HL-60 (cell line): ENCODE measurements at regions not wholly inside any gene's neighbourhood (a gene's known extent, or its start where the extent isn't known, plus 50 kb on each side); places are given as distances from the start of the nearest gene placed in this dataset.

Experiments used
- DNase-seq, 2 experiments: peaks; one replicate each; pipeline ENCODE4 v3.0.0-alpha.2; 2010 to 2020; ENCODE audit warnings: low read depth in 1 of 2, low spot score in 1 of 2
- H3K27ac ChIP-seq: fragments of 250-450 bp; sonication (Bioruptor Pico); replicated peaks from 2 replicates; pipeline ENCODE4 v1.5.1; 2020; ENCODE audit warnings: mild to moderate bottlenecking, moderate library complexity
- H3K27me3 ChIP-seq: fragments of 250-450 bp; sonication (Bioruptor Pico); 2 replicates; pipeline ENCODE4 v1.5.1; 2021; ENCODE audit warnings: mild to moderate bottlenecking, moderate library complexity; ENCODE audit not compliant: insufficient read depth, poor library complexity, severe bottlenecking
- H3K4me3 ChIP-seq: replicated peaks from 2 replicates; pipeline ENCODE4 v1.5.1; 2011; ENCODE audit warnings: mild to moderate bottlenecking, control low read depth, low read length; ENCODE audit not compliant: insufficient read depth
- GABPA ChIP-seq: IDR thresholded peaks from 2 replicates; pipeline ENCODE4 v1.6.1; 2012; ENCODE audit warnings: low read depth
- POLR2AphosphoS5 ChIP-seq: IDR thresholded peaks from 2 replicates; pipeline ENCODE4 v1.6.1; 2012; ENCODE audit warnings: low read depth
- SPI1 ChIP-seq: IDR thresholded peaks from 2 replicates; pipeline ENCODE4 v1.6.1; 2012; ENCODE audit warnings: low read depth, mild to moderate bottlenecking, borderline replicate concordance
- TF ChIP-seq, protein P1 (sequence below): IDR thresholded peaks from one replicate; pipeline ENCODE4 v1.5.1; 2011; ENCODE audit warnings: low read length, control low read depth, inconsistent platforms; ENCODE audit not compliant: insufficient read depth
- TF ChIP-seq, protein P2 (sequence below): IDR thresholded peaks from 2 replicates; pipeline ENCODE4 v1.6.1; 2012; ENCODE audit warnings: low read depth; ENCODE audit not compliant: insufficient replicate concordance

DNA sequence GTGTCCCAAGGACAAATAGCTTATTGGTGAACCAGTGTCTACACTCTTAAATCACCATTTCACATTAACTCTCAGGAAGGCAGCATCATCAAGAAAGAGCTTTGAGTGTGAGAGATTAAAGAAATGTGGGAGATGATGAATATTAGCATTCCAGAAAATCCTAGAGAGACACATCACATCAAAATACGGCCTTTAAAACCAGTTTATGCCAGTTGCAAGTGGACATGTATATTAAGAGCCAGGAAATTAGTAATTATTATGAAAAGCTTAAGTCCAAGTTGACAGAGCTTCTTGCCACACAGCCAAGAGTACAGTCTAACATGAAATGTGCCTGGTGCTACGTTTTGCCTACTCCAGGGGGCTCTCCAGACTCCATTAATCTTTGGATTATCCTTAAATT, 503.0 kb upstream of the BOD1L1 start:
- DNase-seq = no peak
- TF ChIP-seq, protein P1, sequence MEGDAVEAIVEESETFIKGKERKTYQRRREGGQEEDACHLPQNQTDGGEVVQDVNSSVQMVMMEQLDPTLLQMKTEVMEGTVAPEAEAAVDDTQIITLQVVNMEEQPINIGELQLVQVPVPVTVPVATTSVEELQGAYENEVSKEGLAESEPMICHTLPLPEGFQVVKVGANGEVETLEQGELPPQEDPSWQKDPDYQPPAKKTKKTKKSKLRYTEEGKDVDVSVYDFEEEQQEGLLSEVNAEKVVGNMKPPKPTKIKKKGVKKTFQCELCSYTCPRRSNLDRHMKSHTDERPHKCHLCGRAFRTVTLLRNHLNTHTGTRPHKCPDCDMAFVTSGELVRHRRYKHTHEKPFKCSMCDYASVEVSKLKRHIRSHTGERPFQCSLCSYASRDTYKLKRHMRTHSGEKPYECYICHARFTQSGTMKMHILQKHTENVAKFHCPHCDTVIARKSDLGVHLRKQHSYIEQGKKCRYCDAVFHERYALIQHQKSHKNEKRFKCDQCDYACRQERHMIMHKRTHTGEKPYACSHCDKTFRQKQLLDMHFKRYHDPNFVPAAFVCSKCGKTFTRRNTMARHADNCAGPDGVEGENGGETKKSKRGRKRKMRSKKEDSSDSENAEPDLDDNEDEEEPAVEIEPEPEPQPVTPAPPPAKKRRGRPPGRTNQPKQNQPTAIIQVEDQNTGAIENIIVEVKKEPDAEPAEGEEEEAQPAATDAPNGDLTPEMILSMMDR = no peak
- TF ChIP-seq SPI1 (no peak), POLR2AphosphoS5 (no peak), GABPA (no peak)
- TF ChIP-seq, protein P2, sequence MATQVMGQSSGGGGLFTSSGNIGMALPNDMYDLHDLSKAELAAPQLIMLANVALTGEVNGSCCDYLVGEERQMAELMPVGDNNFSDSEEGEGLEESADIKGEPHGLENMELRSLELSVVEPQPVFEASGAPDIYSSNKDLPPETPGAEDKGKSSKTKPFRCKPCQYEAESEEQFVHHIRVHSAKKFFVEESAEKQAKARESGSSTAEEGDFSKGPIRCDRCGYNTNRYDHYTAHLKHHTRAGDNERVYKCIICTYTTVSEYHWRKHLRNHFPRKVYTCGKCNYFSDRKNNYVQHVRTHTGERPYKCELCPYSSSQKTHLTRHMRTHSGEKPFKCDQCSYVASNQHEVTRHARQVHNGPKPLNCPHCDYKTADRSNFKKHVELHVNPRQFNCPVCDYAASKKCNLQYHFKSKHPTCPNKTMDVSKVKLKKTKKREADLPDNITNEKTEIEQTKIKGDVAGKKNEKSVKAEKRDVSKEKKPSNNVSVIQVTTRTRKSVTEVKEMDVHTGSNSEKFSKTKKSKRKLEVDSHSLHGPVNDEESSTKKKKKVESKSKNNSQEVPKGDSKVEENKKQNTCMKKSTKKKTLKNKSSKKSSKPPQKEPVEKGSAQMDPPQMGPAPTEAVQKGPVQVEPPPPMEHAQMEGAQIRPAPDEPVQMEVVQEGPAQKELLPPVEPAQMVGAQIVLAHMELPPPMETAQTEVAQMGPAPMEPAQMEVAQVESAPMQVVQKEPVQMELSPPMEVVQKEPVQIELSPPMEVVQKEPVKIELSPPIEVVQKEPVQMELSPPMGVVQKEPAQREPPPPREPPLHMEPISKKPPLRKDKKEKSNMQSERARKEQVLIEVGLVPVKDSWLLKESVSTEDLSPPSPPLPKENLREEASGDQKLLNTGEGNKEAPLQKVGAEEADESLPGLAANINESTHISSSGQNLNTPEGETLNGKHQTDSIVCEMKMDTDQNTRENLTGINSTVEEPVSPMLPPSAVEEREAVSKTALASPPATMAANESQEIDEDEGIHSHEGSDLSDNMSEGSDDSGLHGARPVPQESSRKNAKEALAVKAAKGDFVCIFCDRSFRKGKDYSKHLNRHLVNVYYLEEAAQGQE = no peak
- Histone ChIP-seq H3K27ac (no peak overlapping the region), H3K4me3 (no peak overlapping the region), H3K27me3 (no peaks in the 10 kb centered on the region)

DNA sequence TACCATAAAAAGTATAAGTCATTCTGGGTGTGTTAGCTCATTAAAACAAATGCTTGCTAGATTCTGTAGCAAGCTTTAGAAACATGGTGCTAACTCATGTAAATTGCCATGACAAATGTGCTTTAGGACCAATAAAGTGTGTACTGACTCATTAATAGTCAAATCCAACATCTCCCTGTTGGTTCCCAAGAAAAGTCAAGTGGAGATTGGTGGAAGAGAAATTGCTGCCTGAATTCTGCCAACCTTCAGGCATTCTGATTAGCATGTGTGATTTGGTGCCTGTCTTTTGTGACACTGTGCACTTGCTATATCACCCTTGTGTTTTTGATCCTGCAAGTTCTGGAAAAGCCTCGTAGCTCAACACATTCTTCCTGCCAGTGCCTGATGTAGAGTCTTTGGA, 503.8 kb upstream of the BOD1L1 start:
- Histone ChIP-seq H3K27me3 (no peaks in the 10 kb centered on the region), H3K27ac (no peak overlapping the region), H3K4me3 (no peak overlapping the region)
- TF ChIP-seq GABPA = no peak
- TF ChIP-seq, protein P2 = no peak
- TF ChIP-seq SPI1 = no peak
- no peak for TF ChIP-seq POLR2AphosphoS5
- no peak for DNase-seq

DNA sequence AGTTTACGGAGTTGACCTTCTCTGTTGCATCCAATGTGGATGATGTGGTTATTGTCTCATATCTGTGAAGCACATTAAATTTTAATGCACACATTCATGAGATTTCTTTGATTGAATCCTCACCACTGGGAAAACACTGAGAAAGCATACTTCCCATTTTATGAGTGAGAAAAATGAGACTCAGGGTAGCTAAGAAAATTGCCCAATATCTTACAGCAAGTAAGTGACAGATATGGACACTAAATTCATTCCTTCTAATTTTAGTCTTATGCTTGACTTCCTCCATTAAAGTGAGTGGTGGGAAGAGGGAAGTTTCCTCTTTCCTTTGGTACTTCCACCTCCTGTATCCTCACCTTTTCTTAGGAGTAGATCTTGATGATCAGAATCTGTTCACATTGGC, 504.8 kb upstream of the BOD1L1 start:
- Histone ChIP-seq H3K27me3 (no peaks in the 10 kb centered on the region), H3K27ac (no peak overlapping the region), H3K4me3 (no peak overlapping the region)
- TF ChIP-seq, protein P2 = no peak
- TF ChIP-seq POLR2AphosphoS5 (no peak), GABPA (no peak), SPI1 (no peak)
- TF ChIP-seq, protein P1 = no peak
- no peak for DNase-seq

DNA sequence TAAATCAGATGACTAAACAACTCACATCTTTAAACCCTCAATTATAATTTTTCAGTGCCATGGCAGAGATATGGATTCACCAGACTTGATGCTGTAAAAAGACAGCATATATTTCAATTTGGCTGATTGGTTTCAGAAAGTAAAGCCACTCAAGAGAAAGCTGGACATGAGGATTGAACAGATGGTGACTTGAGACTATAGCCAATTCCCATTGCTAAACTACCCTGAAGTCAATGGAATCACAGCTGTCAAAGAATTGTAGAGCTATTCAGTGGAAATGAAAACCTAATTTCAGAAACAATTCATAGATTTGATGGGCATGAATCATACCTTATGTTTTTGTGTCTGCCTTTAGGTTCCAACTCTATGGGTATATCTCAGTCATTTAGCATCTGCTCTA, 510.6 kb upstream of the BOD1L1 start:
- no peak for TF ChIP-seq POLR2AphosphoS5
- no peak for TF ChIP-seq GABPA
- TF ChIP-seq SPI1 = no peak
- TF ChIP-seq, protein P2 = no peak
- TF ChIP-seq, protein P1 = no peak
- no peaks in the 10 kb centered on the region for H3K27me3 ChIP-seq
- no peak overlapping the region for H3K27ac ChIP-seq
- no peak overlapping the region for H3K4me3 ChIP-seq
- DNase-seq = no peak
